ENCODE measurements at regions not wholly inside any gene's neighbourhood (a gene's known extent, or its start where the extent isn't known, plus 50 kb on each side); places are given as distances from the start of the nearest gene placed in this dataset.

- peaks cover 2% of the 10 kb centered on the region for H3K4me1 Mint-ChIP-seq
- peaks cover 7% of the 10 kb centered on the region; the same call in 1 of the 2 replicates for H3K4me1 ChIP-seq (ENCODE audit: insufficient read depth)
- ATAC-seq (no peak), DNase-seq (ENCODE audit: low spot score) (no peak)
- no peaks in the 10 kb centered on the region for H3K36me3 Mint-ChIP-seq (ENCODE audit: low read depth)
- H3K27ac ChIP-seq (ENCODE audit: low read depth) = no peak overlapping the region
- no peak overlapping the region for H3K4me3 ChIP-seq
- H2AFZ ChIP-seq = no peak overlapping the region
- no peaks in the 10 kb centered on the region for H4K20me1 ChIP-seq (replicated peaks; ENCODE audit: insufficient read depth)
- no peaks in the 10 kb centered on the region for H3K36me3 ChIP-seq (ENCODE audit: insufficient read depth)
- H3K4me3 Mint-ChIP-seq = no peak overlapping the region
- no peaks in the 10 kb centered on the region for H3K79me2 ChIP-seq (replicated peaks; ENCODE audit: insufficient read depth)
- no peak overlapping the region for H3K27ac Mint-ChIP-seq
- H3F3A ChIP-seq (replicated peaks; ENCODE audit: low read depth) = no peaks in the 10 kb centered on the region
- H3K27me3 Mint-ChIP-seq (ENCODE audit: insufficient read depth, low read depth, poor library complexity) = peaks cover 3% of the 10 kb centered on the region
- H3K9me3 Mint-ChIP-seq = no peaks in the 10 kb centered on the region
- peaks cover 4% of the 10 kb centered on the region; the same call in 1 of the 2 replicates for H3K9me2 ChIP-seq (ENCODE audit: insufficient read depth)
- TF ChIP-seq ZNF462 (CRISPR knock-in tag; IDR thresholded peaks at IDR 0.05) (no peak), ETS1 (IDR thresholded peaks at IDR 0.05) (no peak), NANOG (IDR thresholded peaks at IDR 0.05; ENCODE audit: borderline replicate concordance) (no peak), ZNF331 (CRISPR knock-in tag; IDR thresholded peaks at IDR 0.05; ENCODE audit: low read depth) (no peak), REST (IDR thresholded peaks at IDR 0.05; ENCODE audit: unreplicated experiment) (no peak), ZNF114 (CRISPR knock-in tag; IDR thresholded peaks at IDR 0.05) (no peak), CREB1 (CRISPR knock-in tag; IDR thresholded peaks at IDR 0.05; ENCODE audit: low read depth) (no peak), EZH2phosphoT487 (IDR thresholded peaks at IDR 0.05; ENCODE audit: unreplicated experiment) (no peak), CTCF (conservative IDR thresholded peaks at IDR 0.05; ENCODE audit: low read depth in 2 of 2) (no peak), STAT1 (IDR thresholded peaks at IDR 0.05; ENCODE audit: unreplicated experiment) (no peak), EZH2 (IDR thresholded peaks at IDR 0.05; ENCODE audit: low read depth, unreplicated experiment) (no peak)
- no peak overlapping the region for H3K4me2 ChIP-seq
- H3K27me3 ChIP-seq (ENCODE audit: insufficient read depth) = no peaks in the 10 kb centered on the region
Observed at GRCh38 chr12:23423796-23424195, 525.7 kb downstream of the SOX5 start.

Measured in GM23338 (cell line).